ENCODE measurements at regions not wholly inside any gene's neighbourhood (a gene's known extent, or its start where the extent isn't known, plus 50 kb on each side); places are given as distances from the start of the nearest gene placed in this dataset.

- no peak for DNase-seq (ENCODE audit: low read depth)
These were observed 223.1 kb upstream of the CDH5 start for GRCh38 chr16:66143415-66143814.

GRCh38 chr16:66141885-66142284 lies 224.6 kb upstream of the CDH5 start:
- DNase-seq (ENCODE audit: low read depth): no peak

GRCh38 chr16:66137853-66138252 lies 228.6 kb upstream of the CDH5 start:
- DNase-seq (ENCODE audit: low read depth): no peak

GRCh38 chr16:66136841-66137240 lies 229.7 kb upstream of the CDH5 start:
- no peak for DNase-seq (ENCODE audit: low read depth)

- DNase-seq (ENCODE audit: low read depth): no peak
These were observed 230.7 kb upstream of the CDH5 start for GRCh38 chr16:66135838-66136237.

GRCh38 chr16:66135421-66135831 lies 231.1 kb upstream of the CDH5 start:
- no peak for DNase-seq (ENCODE audit: low read depth)

- no peak for DNase-seq (ENCODE audit: low read depth)
These were observed 231.6 kb upstream of the CDH5 start for GRCh38 chr16:66134875-66135274.

- DNase-seq (ENCODE audit: low read depth): no peak
These were observed 232.7 kb upstream of the CDH5 start for GRCh38 chr16:66133643-66134338.

GRCh38 chr16:66131895-66132294 lies 234.6 kb upstream of the CDH5 start:
- DNase-seq (ENCODE audit: low read depth): no peak

- no peak for DNase-seq (ENCODE audit: low read depth)
These were observed 235.2 kb upstream of the CDH5 start for GRCh38 chr16:66131156-66131807.

- DNase-seq (ENCODE audit: low read depth): no peak
These were observed 236.1 kb upstream of the CDH5 start for GRCh38 chr16:66130296-66130905.

GRCh38 chr16:66129196-66129595 lies 237.3 kb upstream of the CDH5 start:
- DNase-seq (ENCODE audit: low read depth): no peak

- no peak for DNase-seq (ENCODE audit: low read depth)
These were observed 238.1 kb upstream of the CDH5 start for GRCh38 chr16:66128371-66128770.

- no peak for DNase-seq (ENCODE audit: low read depth)
These were observed 238.8 kb upstream of the CDH5 start for GRCh38 chr16:66127459-66128370.

GRCh38 chr16:66121466-66121865 lies 245.0 kb upstream of the CDH5 start:
- DNase-seq (ENCODE audit: low read depth): no peak

- DNase-seq (ENCODE audit: low read depth): no peak
These were observed 245.8 kb upstream of the CDH5 start for GRCh38 chr16:66120656-66121055.

GRCh38 chr16:66116163-66117002 lies 250.1 kb upstream of the CDH5 start:
- no peak for DNase-seq (ENCODE audit: low read depth)

GRCh38 chr16:66115373-66115772 lies 251.1 kb upstream of the CDH5 start:
- no peak for DNase-seq (ENCODE audit: low read depth)

GRCh38 chr16:66113223-66113622 lies 253.3 kb upstream of the CDH5 start:
- DNase-seq (ENCODE audit: low read depth): no peak

- DNase-seq (ENCODE audit: low read depth): no peak
These were observed 256.8 kb upstream of the CDH5 start for GRCh38 chr16:66109677-66110076.

- peak; percentile 6 for DNase-seq (ENCODE audit: low read depth)
These were observed 258.8 kb upstream of the CDH5 start for GRCh38 chr16:66107661-66108060.
